OCI-LY1 (cell line): ENCODE measurements at regions not wholly inside any gene's neighbourhood (a gene's known extent, or its start where the extent isn't known, plus 50 kb on each side); places are given as distances from the start of the nearest gene placed in this dataset.
"Not testable (repeated sequence)": the region's sequence is repeated elsewhere in the genome, so short reads cannot be mapped to it uniquely, and the experiment has no call there.

Experiments
- H2AFZ ChIP-seq: fragments of 200-600 bp; sonication (generic), shearing (Covaris generic); 2 replicates; pipeline ENCODE4 v1.6.0; 2014; ENCODE audit warnings: antibody characterized with exemption, mild to moderate bottlenecking, low read length
- H3F3A ChIP-seq: fragments of 200-600 bp; sonication (generic), shearing (Covaris generic); 2 replicates; pipeline ENCODE4 v1.6.0; 2014; ENCODE audit warnings: mild to moderate bottlenecking, antibody characterized with exemption, low read length, moderate library complexity; ENCODE audit not compliant: insufficient read depth
- H3K27ac ChIP-seq: fragments of 200-600 bp; sonication (generic); 2 replicates; pipeline ENCODE4 v1.5.1; 2014; ENCODE audit warnings: low read length, mixed run types, mild to moderate bottlenecking, low read depth; ENCODE audit not compliant: poor library complexity, severe bottlenecking
- H3K27me3 ChIP-seq: fragments of 200-600 bp; sonication (generic); 2 replicates; pipeline ENCODE4 v1.6.0; 2014; ENCODE audit warnings: antibody characterized with exemption, mild to moderate bottlenecking, low read length, moderate library complexity; ENCODE audit not compliant: insufficient read depth
- H3K36me3 ChIP-seq: fragments of 200-600 bp; sonication (generic); 2 replicates; pipeline ENCODE4 v1.6.1; 2014; ENCODE audit warnings: mild to moderate bottlenecking, antibody characterized with exemption, low read length, moderate library complexity, mixed read lengths; ENCODE audit not compliant: insufficient read depth
- H3K4me1 ChIP-seq: fragments of 200-600 bp; sonication (generic); 2 replicates; pipeline ENCODE4 v1.5.1; 2014; ENCODE audit warnings: mild to moderate bottlenecking, low read length, moderate library complexity; ENCODE audit not compliant: insufficient read depth, severe bottlenecking
- H3K4me2 ChIP-seq: fragments of 200-600 bp; sonication (generic), shearing (Covaris generic); 2 replicates; pipeline ENCODE4 v1.6.1; 2014; ENCODE audit warnings: low read length
- H3K4me3 ChIP-seq: fragments of 200-600 bp; sonication (generic); 2 replicates; pipeline ENCODE4 v1.5.1; 2014; ENCODE audit warnings: low read length, low read depth, mild to moderate bottlenecking, mixed read lengths; ENCODE audit not compliant: poor library complexity, severe bottlenecking
- H3K79me2 ChIP-seq: fragments of 200-600 bp; shearing (Covaris generic); 2 replicates; pipeline ENCODE4 v1.6.1; 2016; ENCODE audit warnings: mixed run types, low read length, mixed read lengths; ENCODE audit not compliant: insufficient read depth
- H3K9ac ChIP-seq: fragments of 200-600 bp; sonication (generic), shearing (Covaris generic); 2 replicates; pipeline ENCODE4 v1.6.1; 2014; ENCODE audit warnings: mild to moderate bottlenecking, low read length, mixed read lengths
- H3K9me2 ChIP-seq: fragments of 200-600 bp; sonication (generic), shearing (Covaris generic); 2 replicates; pipeline ENCODE4 v1.6.1; 2014; ENCODE audit warnings: low read depth, mild to moderate bottlenecking, low read length, mixed read lengths
- H3K9me3 ChIP-seq: fragments of 200-600 bp; shearing (Covaris generic); 2 replicates; pipeline ENCODE4 v1.6.1; 2014; ENCODE audit warnings: low read length, mixed read lengths
- H4K20me1 ChIP-seq: fragments of 200-600 bp; sonication (generic), shearing (Covaris generic); 2 replicates; pipeline ENCODE4 v1.6.0; 2016; ENCODE audit warnings: mild to moderate bottlenecking, low read length; ENCODE audit not compliant: insufficient read depth
- CTCF ChIP-seq: fragments of 200-600 bp; sonication (generic), shearing (Covaris generic); IDR thresholded peaks from 2 replicates; pipeline ENCODE4 v1.5.1; 2017; ENCODE audit warnings: mild to moderate bottlenecking, antibody characterized with exemption, low read length, moderate library complexity, mixed read lengths
- EZH2 ChIP-seq: fragments of 200-600 bp; sonication (generic), shearing (Covaris generic); IDR thresholded peaks from 2 replicates; pipeline ENCODE4 v1.8.0; 2017; ENCODE audit warnings: borderline replicate concordance, mixed run types, mild to moderate bottlenecking, antibody characterized with exemption, low read length, moderate library complexity, mixed read lengths

GRCh38 chr6:153340568-153340967 lies 209.5 kb upstream of the RGS17 start:
- Histone ChIP-seq H3K36me3 (no peaks in the 10 kb centered on the region), H3K27ac (no peak overlapping the region), H3F3A (no peaks in the 10 kb centered on the region), H3K4me1 (no peaks in the 10 kb centered on the region), H2AFZ (no peak overlapping the region), H3K4me2 (no peak overlapping the region), H3K4me3 (no peak overlapping the region), H3K27me3 (no peaks in the 10 kb centered on the region), H4K20me1 (no peaks in the 10 kb centered on the region), H3K79me2 (no peaks in the 10 kb centered on the region), H3K9me3 (no peaks in the 10 kb centered on the region), H3K9ac (no peak overlapping the region), H3K9me2 (no peaks in the 10 kb centered on the region)
- no peak for TF ChIP-seq CTCF
- TF ChIP-seq EZH2: no peak

GRCh38 chr6:153334121-153334520 lies 203.0 kb upstream of the RGS17 start:
- H3K9me2 ChIP-seq: no peaks in the 10 kb centered on the region
- H3F3A ChIP-seq: no peaks in the 10 kb centered on the region
- no peak overlapping the region for H3K27ac ChIP-seq
- H3K4me3 ChIP-seq: no peak overlapping the region
- TF ChIP-seq CTCF (no peak), EZH2 (no peak)
- no peaks in the 10 kb centered on the region for H3K36me3 ChIP-seq
- no peak overlapping the region for H2AFZ ChIP-seq
- no peak overlapping the region for H3K9ac ChIP-seq
- no peaks in the 10 kb centered on the region for H3K27me3 ChIP-seq
- H3K4me1 ChIP-seq: no peaks in the 10 kb centered on the region
- no peaks in the 10 kb centered on the region for H3K9me3 ChIP-seq
- H4K20me1 ChIP-seq: no peaks in the 10 kb centered on the region
- no peaks in the 10 kb centered on the region for H3K79me2 ChIP-seq
- H3K4me2 ChIP-seq: no peak overlapping the region

- H3K36me3 ChIP-seq, H3K9me2 ChIP-seq, H4K20me1 ChIP-seq, H3K4me1 ChIP-seq, H3K9ac ChIP-seq, H3K27me3 ChIP-seq, H3K79me2 ChIP-seq, H3K4me2 ChIP-seq, H3F3A ChIP-seq, H2AFZ ChIP-seq, H3K27ac ChIP-seq, H3K4me3 ChIP-seq, H3K9me3 ChIP-seq: not testable (repeated sequence)
Observed at GRCh38 chr6:153331221-153331620, 200.1 kb upstream of the RGS17 start.

GRCh38 chr6:153328194-153328593 lies 197.1 kb upstream of the RGS17 start:
- H3K9me2 ChIP-seq: no peaks in the 10 kb centered on the region
- no peaks in the 10 kb centered on the region for H3K27me3 ChIP-seq
- no peak overlapping the region for H3K9ac ChIP-seq
- no peaks in the 10 kb centered on the region for H3K36me3 ChIP-seq
- no peak overlapping the region for H3K4me2 ChIP-seq
- H3K4me3 ChIP-seq: no peak overlapping the region
- H3K9me3 ChIP-seq: no peaks in the 10 kb centered on the region
- no peaks in the 10 kb centered on the region for H3K4me1 ChIP-seq
- no peaks in the 10 kb centered on the region for H4K20me1 ChIP-seq
- no peaks in the 10 kb centered on the region for H3K79me2 ChIP-seq
- no peak overlapping the region for H2AFZ ChIP-seq
- no peak for TF ChIP-seq CTCF
- TF ChIP-seq EZH2: no peak
- H3K27ac ChIP-seq: no peak overlapping the region
- H3F3A ChIP-seq: no peaks in the 10 kb centered on the region
